ENCODE measurements at regions not wholly inside any gene's neighbourhood (a gene's known extent, or its start where the extent isn't known, plus 50 kb on each side); places are given as distances from the start of the nearest gene placed in this dataset.

GRCh38 chr2:118232796-118233195, 144.5 kb downstream of the INSIG2 start:
- TF ChIP-seq POLR2A (IDR thresholded peaks at IDR 0.05) (no peak), EP300 (IDR thresholded peaks at IDR 0.05) (no peak)

Measured in ovary (tissue), 1 donor.